Keratinocyte (primary cell): ENCODE measurements at regions not wholly inside any gene's neighbourhood (a gene's known extent, or its start where the extent isn't known, plus 50 kb on each side); places are given as distances from the start of the nearest gene placed in this dataset.

Source experiments
- DNase-seq: peaks from one replicate; pipeline ENCODE4 v3.0.0-alpha.2; 2011; ENCODE audit warnings: low read depth, missing footprints, low spot score
- FAIRE-seq: peaks from 2 replicates; lab custom pipeline; 2011; peaks lifted over from hg19 to GRCh38; lab: Jason Lieb, UNC
- H2AFZ ChIP-seq: 2 replicates; pipeline ENCODE4 v1.6.0; 2012; ENCODE audit warnings: low read length, control low read depth, inconsistent platforms; ENCODE audit not compliant: control insufficient read depth
- H3K27ac ChIP-seq: 2 replicates; pipeline ENCODE4 v1.5.1; 2011; ENCODE audit warnings: low read length; ENCODE audit not compliant: control insufficient read depth, insufficient read depth
- H3K27me3 ChIP-seq: 3 replicates; pipeline ENCODE4 v1.6.0; 2011; ENCODE audit warnings: low read length; ENCODE audit not compliant: control insufficient read depth, insufficient read depth; ENCODE audit errors: extremely low read depth
- H3K36me3 ChIP-seq, 2 experiments: 2 replicates in 1 of 2; 3 replicates in 1 of 2; pipeline ENCODE4 v1.5.1; 2011; ENCODE audit warnings: low read length in 2 of 2, mild to moderate bottlenecking in 1 of 2; ENCODE audit not compliant: control insufficient read depth in 2 of 2, insufficient read depth in 2 of 2; ENCODE audit errors: extremely low read depth in 1 of 2
- H3K4me1 ChIP-seq: 3 replicates; pipeline ENCODE4 v1.5.1; 2011; ENCODE audit warnings: low read length; ENCODE audit not compliant: control insufficient read depth, insufficient read depth; ENCODE audit errors: extremely low read depth
- H3K4me2 ChIP-seq: 3 replicates; pipeline ENCODE4 v1.6.0; 2011; ENCODE audit warnings: low read depth, low read length; ENCODE audit not compliant: control insufficient read depth, insufficient read depth; ENCODE audit errors: extremely low read depth
- H3K4me3 ChIP-seq, 3 experiments: fragments of 200-600 bp in 1 of 3; sonication (generic) in 1 of 3; 2 replicates in 2 of 3; 3 replicates in 1 of 3; pipeline ENCODE4 v1.5.1; 2011 to 2016; ENCODE audit warnings: low read length in 3 of 3, mild to moderate bottlenecking in 3 of 3, control low read depth in 2 of 3, inconsistent platforms in 1 of 3, low read depth in 1 of 3, mixed read lengths in 1 of 3, mixed run types in 1 of 3, moderate library complexity in 1 of 3; ENCODE audit not compliant: control insufficient read depth in 2 of 3, insufficient read depth in 2 of 3; ENCODE audit errors: extremely low read depth in 1 of 3
- H3K79me2 ChIP-seq: 2 replicates; pipeline ENCODE4 v1.6.0; 2012; ENCODE audit warnings: low read length; ENCODE audit not compliant: control insufficient read depth, insufficient read depth
- H3K9ac ChIP-seq: 3 replicates; pipeline ENCODE4 v1.6.0; 2011; ENCODE audit warnings: low read length; ENCODE audit not compliant: control insufficient read depth, insufficient read depth; ENCODE audit errors: extremely low read depth
- H3K9me1 ChIP-seq: 3 replicates; pipeline ENCODE4 v1.6.0; 2011; ENCODE audit warnings: low read length; ENCODE audit not compliant: control insufficient read depth, insufficient read depth; ENCODE audit errors: extremely low read depth
- H3K9me3 ChIP-seq: 2 replicates; pipeline ENCODE4 v1.5.1; 2012; ENCODE audit warnings: low read depth, low read length; ENCODE audit not compliant: control insufficient read depth
- H4K20me1 ChIP-seq: 3 replicates; pipeline ENCODE4 v1.6.0; 2011; ENCODE audit warnings: low read length; ENCODE audit not compliant: control insufficient read depth, insufficient read depth; ENCODE audit errors: extremely low read depth
- EZH2 ChIP-seq: IDR thresholded peaks from one replicate; pipeline ENCODE4 v1.6.1; 2012; ENCODE audit warnings: inconsistent platforms, mild to moderate bottlenecking, low read length, moderate library complexity
- dilution Hi-C: fragments of 300-500 bp; cut with MboI; formaldehyde crosslinking; loops from one replicate; pipeline ENCODE4 v1.7.0; 2020; ENCODE audit warnings: low sequenced_read_pairs; ENCODE audit not compliant: extremely low pct_ligation_motif_present
- TF ChIP-seq, protein P1 (sequence below), 3 experiments: IDR thresholded peaks in 1 of 3; conservative IDR thresholded peaks in 1 of 3; optimal IDR thresholded peaks in 1 of 3; 2 replicates in 2 of 3; 3 replicates in 1 of 3; pipeline versions ENCODE3 to v1.5.1; 2011; ENCODE audit warnings: low read length in 3 of 3, mild to moderate bottlenecking in 3 of 3, moderate library complexity in 2 of 3, control low read depth in 1 of 3, inconsistent platforms in 1 of 3; ENCODE audit not compliant: insufficient read depth in 2 of 3; ENCODE audit errors: extremely low read depth in 1 of 3

DNA sequence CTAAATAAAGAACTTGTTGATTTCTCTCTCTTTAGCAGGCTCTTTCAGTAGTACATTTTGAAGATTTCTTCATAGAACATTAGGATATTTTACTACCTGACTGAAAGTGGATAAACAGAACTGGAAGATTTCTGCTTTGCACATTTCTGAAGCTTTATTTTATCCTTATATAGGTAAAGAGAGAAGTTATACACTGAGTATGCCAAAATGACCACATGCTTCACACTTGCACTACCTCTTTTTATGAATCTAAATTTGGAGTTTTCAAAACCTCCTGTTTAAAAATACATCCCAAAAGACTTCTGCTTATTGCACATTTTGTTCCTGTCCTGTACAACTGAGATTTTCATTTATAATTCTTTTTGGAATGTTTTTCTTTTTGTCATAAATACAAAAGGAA, 197.4 kb upstream of the PRPS1L1 start:
- TF ChIP-seq, protein P1, sequence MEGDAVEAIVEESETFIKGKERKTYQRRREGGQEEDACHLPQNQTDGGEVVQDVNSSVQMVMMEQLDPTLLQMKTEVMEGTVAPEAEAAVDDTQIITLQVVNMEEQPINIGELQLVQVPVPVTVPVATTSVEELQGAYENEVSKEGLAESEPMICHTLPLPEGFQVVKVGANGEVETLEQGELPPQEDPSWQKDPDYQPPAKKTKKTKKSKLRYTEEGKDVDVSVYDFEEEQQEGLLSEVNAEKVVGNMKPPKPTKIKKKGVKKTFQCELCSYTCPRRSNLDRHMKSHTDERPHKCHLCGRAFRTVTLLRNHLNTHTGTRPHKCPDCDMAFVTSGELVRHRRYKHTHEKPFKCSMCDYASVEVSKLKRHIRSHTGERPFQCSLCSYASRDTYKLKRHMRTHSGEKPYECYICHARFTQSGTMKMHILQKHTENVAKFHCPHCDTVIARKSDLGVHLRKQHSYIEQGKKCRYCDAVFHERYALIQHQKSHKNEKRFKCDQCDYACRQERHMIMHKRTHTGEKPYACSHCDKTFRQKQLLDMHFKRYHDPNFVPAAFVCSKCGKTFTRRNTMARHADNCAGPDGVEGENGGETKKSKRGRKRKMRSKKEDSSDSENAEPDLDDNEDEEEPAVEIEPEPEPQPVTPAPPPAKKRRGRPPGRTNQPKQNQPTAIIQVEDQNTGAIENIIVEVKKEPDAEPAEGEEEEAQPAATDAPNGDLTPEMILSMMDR (optimal IDR thresholded peaks at IDR 0.05 in 1 of 3, IDR thresholded peaks at IDR 0.05 in 1 of 3, conservative IDR thresholded peaks at IDR 0.05 in 1 of 3; ENCODE audit: extremely low read depth in 1 of 3, insufficient read depth in 2 of 3, low read length in 3 of 3): no peak
- TF ChIP-seq EZH2: no peak
- H3K27ac ChIP-seq: no peak overlapping the region
- H3K4me3 ChIP-seq: no peak overlapping the region
- no peak overlapping the region for H2AFZ ChIP-seq
- no peaks in the 10 kb centered on the region for H3K9me3 ChIP-seq
- FAIRE-seq (no peak), DNase-seq (no peak)
- no peaks in the 10 kb centered on the region for H3K79me2 ChIP-seq
- no peak overlapping the region for H3K9ac ChIP-seq
- no peaks in the 10 kb centered on the region for H3K27me3 ChIP-seq
- no peak overlapping the region for H3K4me2 ChIP-seq
- no peaks in the 10 kb centered on the region for H3K36me3 ChIP-seq
- H3K9me1 ChIP-seq: no peaks in the 10 kb centered on the region
- H3K4me1 ChIP-seq: no peaks in the 10 kb centered on the region
- dilution Hi-C loops: no loop called here
- no peaks in the 10 kb centered on the region for H4K20me1 ChIP-seq

DNA sequence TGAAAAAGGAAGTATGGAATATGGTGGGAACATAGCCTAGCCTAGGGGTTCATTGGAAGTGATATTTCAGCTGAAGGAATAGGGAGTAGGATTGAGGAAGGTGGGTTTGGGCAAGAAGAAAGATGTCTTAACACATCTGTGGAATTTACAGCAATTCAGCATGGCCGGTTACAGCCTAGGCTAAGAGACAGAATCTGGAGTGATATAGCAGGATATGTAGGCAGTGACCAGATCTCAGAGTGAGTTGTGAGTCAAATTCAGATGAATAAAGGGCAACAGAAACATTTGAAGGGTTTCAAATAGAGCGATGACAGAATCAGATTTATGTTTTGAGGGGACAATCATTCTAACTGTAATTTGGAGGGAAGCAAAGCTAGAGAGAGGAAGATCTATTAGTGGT, 199.0 kb upstream of the PRPS1L1 start:
- Histone ChIP-seq H3K9me3 (no peaks in the 10 kb centered on the region), H3K9ac (no peak overlapping the region), H2AFZ (no peak overlapping the region), H3K27me3 (no peaks in the 10 kb centered on the region), H3K27ac (no peak overlapping the region), H3K4me3 (no peak overlapping the region), H3K4me1 (no peaks in the 10 kb centered on the region), H3K79me2 (no peaks in the 10 kb centered on the region), H4K20me1 (no peaks in the 10 kb centered on the region), H3K4me2 (no peak overlapping the region), H3K36me3 (no peaks in the 10 kb centered on the region), H3K9me1 (no peaks in the 10 kb centered on the region)
- DNase-seq: no peak
- no peak for FAIRE-seq
- dilution Hi-C loops: no loop called here
- TF ChIP-seq, protein P1 (optimal IDR thresholded peaks at IDR 0.05 in 1 of 3, IDR thresholded peaks at IDR 0.05 in 1 of 3, conservative IDR thresholded peaks at IDR 0.05 in 1 of 3; ENCODE audit: extremely low read depth in 1 of 3, insufficient read depth in 2 of 3, low read length in 3 of 3): no peak
